Gastroesophageal sphincter (tissue), 4 donors: ENCODE measurements at regions not wholly inside any gene's neighbourhood (a gene's known extent, or its start where the extent isn't known, plus 50 kb on each side); places are given as distances from the start of the nearest gene placed in this dataset.

Source experiments
- ATAC-seq: fragments of 150-250 bp; one replicate; pipeline ENCODE4 v1.9.1; 2016; ENCODE audit warnings: mild to moderate bottlenecking, moderate library complexity
- H3K27ac ChIP-seq, 4 donors: fragments of 200-600 bp; sonication (generic) in 3 of 4; 1 replicate in 3 of 4; 2 replicates in 1 of 4; pipeline ENCODE4 v1.5.1; 2016 to 2019
- H3K27me3 ChIP-seq: fragments of 200-600 bp; sonication (generic); one replicate; pipeline ENCODE4 v1.5.1; 2019
- H3K36me3 ChIP-seq, 2 donors: fragments of 200-600 bp; sonication (generic); one replicate each; pipeline ENCODE4 v1.5.1; 2019; ENCODE audit warnings: control low read depth in 1 of 2
- H3K4me1 ChIP-seq, 3 donors: fragments of 200-600 bp; sonication (generic); 1 replicate in 2 of 3; 2 replicates in 1 of 3; pipeline ENCODE4 v1.5.1; 2016 to 2019; ENCODE audit warnings: control low read depth in 2 of 3
- H3K4me3 ChIP-seq, 2 donors: fragments of 200-600 bp; sonication (generic); one replicate each; pipeline ENCODE4 v1.5.1; 2019; ENCODE audit warnings: mild to moderate bottlenecking in 1 of 2, moderate library complexity in 1 of 2
- H3K9me3 ChIP-seq, 3 donors: fragments of 200-600 bp; sonication (generic); one replicate each; pipeline ENCODE4 v1.5.1; 2017 to 2019; ENCODE audit warnings: control low read depth in 2 of 3
- EP300 ChIP-seq: sonication (generic); formaldehyde crosslinking; IDR thresholded peaks from one replicate; pipeline ENCODE4 v1.6.1; 2017; ENCODE audit warnings: antibody characterized with exemption, mild to moderate bottlenecking
- POLR2A ChIP-seq, 2 donors: fragments of 450-650 bp; IDR thresholded peaks; one replicate each; pipeline ENCODE4 v1.6.1; 2017; ENCODE audit warnings: antibody characterized with exemption in 2 of 2, mild to moderate bottlenecking in 2 of 2, moderate library complexity in 1 of 2
- POLR2AphosphoS5 ChIP-seq: sonication (generic); formaldehyde crosslinking; IDR thresholded peaks from one replicate; pipeline ENCODE4 v1.6.1; 2017; ENCODE audit warnings: antibody characterized with exemption
- WGBS, 2 donors: methylation state at CpG; one replicate each; pipeline ENCODE4 v1.1.5; 2018; ENCODE audit warnings: low coverage in 1 of 2; 5-methylcytosine and 5-hydroxymethylcytosine counted together
- TF ChIP-seq, protein P1 (sequence below), 4 experiments: fragments of 200-600 bp in 2 of 4; fragments of 450-650 bp in 2 of 4; sonication (generic) in 1 of 4; IDR thresholded peaks; one replicate each; pipeline ENCODE4 v1.5.1; 2017 to 2019; ENCODE audit warnings: antibody characterized with exemption in 4 of 4, mild to moderate bottlenecking in 2 of 4, moderate library complexity in 2 of 4

- ATAC-seq: no peak
- Histone ChIP-seq H3K9me3 (no peaks in the 10 kb centered on the region), H3K4me3 (no peak overlapping the region), H3K36me3 (no peaks in the 10 kb centered on the region), H3K27me3 (peaks cover 12% of the 10 kb centered on the region), H3K27ac (no peak overlapping the region), H3K4me1 (no peaks in the 10 kb centered on the region)
- TF ChIP-seq EP300 (no peak), POLR2AphosphoS5 (no peak), POLR2A (IDR thresholded peaks at IDR 0.05) (no peak)
- TF ChIP-seq, protein P1, sequence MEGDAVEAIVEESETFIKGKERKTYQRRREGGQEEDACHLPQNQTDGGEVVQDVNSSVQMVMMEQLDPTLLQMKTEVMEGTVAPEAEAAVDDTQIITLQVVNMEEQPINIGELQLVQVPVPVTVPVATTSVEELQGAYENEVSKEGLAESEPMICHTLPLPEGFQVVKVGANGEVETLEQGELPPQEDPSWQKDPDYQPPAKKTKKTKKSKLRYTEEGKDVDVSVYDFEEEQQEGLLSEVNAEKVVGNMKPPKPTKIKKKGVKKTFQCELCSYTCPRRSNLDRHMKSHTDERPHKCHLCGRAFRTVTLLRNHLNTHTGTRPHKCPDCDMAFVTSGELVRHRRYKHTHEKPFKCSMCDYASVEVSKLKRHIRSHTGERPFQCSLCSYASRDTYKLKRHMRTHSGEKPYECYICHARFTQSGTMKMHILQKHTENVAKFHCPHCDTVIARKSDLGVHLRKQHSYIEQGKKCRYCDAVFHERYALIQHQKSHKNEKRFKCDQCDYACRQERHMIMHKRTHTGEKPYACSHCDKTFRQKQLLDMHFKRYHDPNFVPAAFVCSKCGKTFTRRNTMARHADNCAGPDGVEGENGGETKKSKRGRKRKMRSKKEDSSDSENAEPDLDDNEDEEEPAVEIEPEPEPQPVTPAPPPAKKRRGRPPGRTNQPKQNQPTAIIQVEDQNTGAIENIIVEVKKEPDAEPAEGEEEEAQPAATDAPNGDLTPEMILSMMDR (IDR thresholded peaks at IDR 0.05): no peak
These were observed 61.8 kb downstream of the SDR9C7 start for GRCh38 chr12:56872366-56872765.

- H3K36me3 ChIP-seq: no peaks in the 10 kb centered on the region
- WGBS, 2 donors: 47 to 77% methylated on average over 1 of the region's 1 CpG
- no peak for ATAC-seq
- TF ChIP-seq, protein P1 (IDR thresholded peaks at IDR 0.05): no peak
- TF ChIP-seq POLR2AphosphoS5: no peak
- TF ChIP-seq EP300: no peak
- no peak for TF ChIP-seq POLR2A (IDR thresholded peaks at IDR 0.05)
- H3K27me3 ChIP-seq: peaks cover 3% of the 10 kb centered on the region
- no peak overlapping the region for H3K27ac ChIP-seq
- no peak overlapping the region for H3K4me3 ChIP-seq
- H3K9me3 ChIP-seq: peaks cover 0 to 35% (median 0%) of the 10 kb centered on the region in 3 donors
- H3K4me1 ChIP-seq: no peaks in the 10 kb centered on the region
These were observed 67.0 kb downstream of the SDR9C7 start for GRCh38 chr12:56867216-56867615.

DNA sequence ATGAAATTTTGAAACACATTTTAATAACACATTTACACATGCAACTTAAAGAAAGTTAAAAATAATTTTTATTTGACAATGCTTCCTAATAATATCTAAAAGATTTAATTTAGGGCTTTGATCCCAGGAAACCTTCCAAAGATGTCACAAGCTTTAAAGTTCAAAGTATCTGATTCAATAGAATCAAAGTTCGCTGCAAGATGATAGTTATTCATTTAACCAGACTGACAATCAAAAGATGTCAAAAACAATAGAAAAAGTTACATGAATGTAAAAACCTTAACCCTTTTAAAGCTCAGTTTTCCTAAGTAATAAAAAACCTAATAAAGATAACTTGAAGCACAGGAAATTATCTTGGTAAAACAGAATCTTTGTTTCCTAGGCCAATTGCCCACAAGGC lies 67.7 kb downstream of the SDR9C7 start:
- Histone ChIP-seq H3K27ac (no peak overlapping the region), H3K4me1 (no peaks in the 10 kb centered on the region), H3K9me3 (peaks cover 0 to 42% (median 0%) of the 10 kb centered on the region in 3 donors), H3K27me3 (peaks cover 3% of the 10 kb centered on the region), H3K4me3 (no peak overlapping the region), H3K36me3 (no peaks in the 10 kb centered on the region)
- 71 to 86% methylated on average over 1 of the region's 1 CpG for WGBS, 2 donors
- TF ChIP-seq, protein P1 (IDR thresholded peaks at IDR 0.05): no peak
- TF ChIP-seq POLR2AphosphoS5 (no peak), EP300 (no peak), POLR2A (IDR thresholded peaks at IDR 0.05) (no peak)
- ATAC-seq: no peak

- Histone ChIP-seq H3K27me3 (peaks cover 3% of the 10 kb centered on the region), H3K36me3 (no peaks in the 10 kb centered on the region), H3K4me3 (no peak overlapping the region), H3K27ac (no peak overlapping the region), H3K4me1 (no peaks in the 10 kb centered on the region), H3K9me3 (peaks cover 0 to 47% (median 0%) of the 10 kb centered on the region in 3 donors)
- WGBS, 2 donors: 86% methylated on average over 1 of the region's 2 CpGs; no CpG with 5 or more reads in 1 of the 2 donors
- TF ChIP-seq, protein P1 (IDR thresholded peaks at IDR 0.05): no peak
- TF ChIP-seq POLR2AphosphoS5 (no peak), POLR2A (IDR thresholded peaks at IDR 0.05) (no peak)
- ATAC-seq: no peak
These were observed 69.9 kb downstream of the SDR9C7 start for GRCh38 chr12:56864318-56864717.

DNA sequence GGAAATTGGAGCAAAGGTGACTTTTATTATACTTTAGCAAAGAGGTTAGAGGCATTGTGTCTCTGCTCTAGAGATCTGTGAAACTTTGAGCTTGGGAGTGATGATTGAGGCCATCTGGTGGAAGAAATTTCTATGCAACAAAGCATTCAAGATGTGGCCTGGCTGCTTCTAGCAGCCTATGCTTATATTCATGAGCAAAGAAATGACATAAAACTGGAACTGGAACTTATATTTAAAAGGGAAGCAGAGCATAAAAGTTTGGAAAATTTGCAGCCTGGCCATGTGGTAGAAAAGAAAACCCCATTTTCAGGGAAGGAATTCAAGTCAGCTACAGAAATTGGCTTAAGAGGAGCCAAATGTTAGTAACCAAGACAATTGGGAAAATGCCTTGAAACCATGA lies 70.4 kb downstream of the SDR9C7 start:
- peaks cover 0 to 47% (median 0%) of the 10 kb centered on the region in 3 donors for H3K9me3 ChIP-seq

More for the DNA sequence above, 70.4 kb downstream of the SDR9C7 start:
- no peaks in the 10 kb centered on the region for H3K36me3 ChIP-seq
- TF ChIP-seq POLR2AphosphoS5 (no peak), POLR2A (IDR thresholded peaks at IDR 0.05) (no peak), EP300 (no peak)
- TF ChIP-seq, protein P1 (IDR thresholded peaks at IDR 0.05): no peak
- no peak overlapping the region for H3K4me3 ChIP-seq
- H3K27ac ChIP-seq: no peak overlapping the region
- H3K4me1 ChIP-seq: no peaks in the 10 kb centered on the region
- no peak for ATAC-seq
- peaks cover 3% of the 10 kb centered on the region for H3K27me3 ChIP-seq
